HCT116 (cell line): ENCODE measurements at regions not wholly inside any gene's neighbourhood (a gene's known extent, or its start where the extent isn't known, plus 50 kb on each side); places are given as distances from the start of the nearest gene placed in this dataset.

Experiments used
- EGR1 ChIP-seq: IDR thresholded peaks from 2 replicates; pipeline ENCODE4 v1.6.1; 2012; ENCODE audit warnings: low read depth
- EZH2 ChIP-seq: fragments of 200-600 bp; sonication (generic); IDR thresholded peaks from 2 replicates; pipeline ENCODE4 v1.6.1; 2017; ENCODE audit warnings: antibody characterized with exemption, mixed run types
- JUND ChIP-seq: IDR thresholded peaks from 2 replicates; pipeline ENCODE4 v1.6.1; 2012
- MAX ChIP-seq: IDR thresholded peaks from 2 replicates; pipeline ENCODE4 v1.6.1; 2012
- POLR2AphosphoS5 ChIP-seq: IDR thresholded peaks from 2 replicates; pipeline ENCODE4 v1.6.1; 2011; ENCODE audit warnings: mild to moderate bottlenecking, low read depth, low read length, moderate library complexity
- REST ChIP-seq: IDR thresholded peaks from 2 replicates; pipeline ENCODE4 v1.6.1; 2012; ENCODE audit warnings: low read depth
- SP1 ChIP-seq: IDR thresholded peaks from 2 replicates; pipeline ENCODE4 v1.6.1; 2012; ENCODE audit warnings: low read depth
- ZNF274 ChIP-seq: fragments of 200-500 bp; sonication (Bioruptor generic); IDR thresholded peaks from 2 replicates; pipeline ENCODE4 v1.6.1; 2014; ENCODE audit warnings: mild to moderate bottlenecking, low read depth, low read length, inconsistent platforms
- TF ChIP-seq, protein P1 (sequence below), 3 experiments: fragments of 200-600 bp in 1 of 3; sonication (generic) in 1 of 3; IDR thresholded peaks in 2 of 3; conservative IDR thresholded peaks in 1 of 3; 2 replicates each; pipeline ENCODE4 v1.5.1; 2012 to 2017; ENCODE audit warnings: low read depth in 2 of 3, low read length in 2 of 3, antibody characterized with exemption in 1 of 3, borderline replicate concordance in 1 of 3, control low read depth in 1 of 3, mild to moderate bottlenecking in 1 of 3, mixed read lengths in 1 of 3, mixed run types in 1 of 3, moderate library complexity in 1 of 3; ENCODE audit not compliant: insufficient read depth in 1 of 3

DNA sequence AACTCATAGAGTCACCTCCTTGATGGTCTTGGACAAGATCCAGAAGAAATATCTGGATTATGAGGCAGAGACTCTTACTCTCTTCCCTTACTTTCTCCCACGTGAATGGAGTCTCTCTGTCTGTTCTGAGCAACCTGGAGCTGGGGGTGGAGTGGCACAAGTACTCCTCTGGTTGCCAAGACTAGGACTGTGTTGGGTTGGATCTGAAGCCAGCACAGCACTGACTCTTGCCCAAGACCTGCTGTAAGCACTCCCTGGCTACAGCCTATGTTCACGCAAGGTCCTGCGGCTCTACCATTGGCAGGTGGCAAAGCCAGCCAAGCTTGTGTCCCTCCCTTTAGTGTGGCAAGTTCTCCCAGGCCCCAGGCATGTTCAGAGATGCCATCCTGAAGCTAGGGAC lies 488.2 kb upstream of the NRG3 start:
- TF ChIP-seq SP1, result no peak
- TF ChIP-seq EGR1, result no peak
- no peak for TF ChIP-seq EZH2
- no peak for TF ChIP-seq MAX
- TF ChIP-seq, protein P1, sequence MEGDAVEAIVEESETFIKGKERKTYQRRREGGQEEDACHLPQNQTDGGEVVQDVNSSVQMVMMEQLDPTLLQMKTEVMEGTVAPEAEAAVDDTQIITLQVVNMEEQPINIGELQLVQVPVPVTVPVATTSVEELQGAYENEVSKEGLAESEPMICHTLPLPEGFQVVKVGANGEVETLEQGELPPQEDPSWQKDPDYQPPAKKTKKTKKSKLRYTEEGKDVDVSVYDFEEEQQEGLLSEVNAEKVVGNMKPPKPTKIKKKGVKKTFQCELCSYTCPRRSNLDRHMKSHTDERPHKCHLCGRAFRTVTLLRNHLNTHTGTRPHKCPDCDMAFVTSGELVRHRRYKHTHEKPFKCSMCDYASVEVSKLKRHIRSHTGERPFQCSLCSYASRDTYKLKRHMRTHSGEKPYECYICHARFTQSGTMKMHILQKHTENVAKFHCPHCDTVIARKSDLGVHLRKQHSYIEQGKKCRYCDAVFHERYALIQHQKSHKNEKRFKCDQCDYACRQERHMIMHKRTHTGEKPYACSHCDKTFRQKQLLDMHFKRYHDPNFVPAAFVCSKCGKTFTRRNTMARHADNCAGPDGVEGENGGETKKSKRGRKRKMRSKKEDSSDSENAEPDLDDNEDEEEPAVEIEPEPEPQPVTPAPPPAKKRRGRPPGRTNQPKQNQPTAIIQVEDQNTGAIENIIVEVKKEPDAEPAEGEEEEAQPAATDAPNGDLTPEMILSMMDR (IDR thresholded peaks at IDR 0.05 in 2 of 3, conservative IDR thresholded peaks at IDR 0.05 in 1 of 3; ENCODE audit: borderline replicate concordance in 1 of 3, insufficient read depth in 1 of 3, low read depth in 2 of 3, low read length in 2 of 3), result no peak
- no peak for TF ChIP-seq JUND
- no peak for TF ChIP-seq ZNF274
- TF ChIP-seq REST, result no peak
- no peak for TF ChIP-seq POLR2AphosphoS5
